ENCODE measurements at regions not wholly inside any gene's neighbourhood (a gene's known extent, or its start where the extent isn't known, plus 50 kb on each side); places are given as distances from the start of the nearest gene placed in this dataset.

DNA sequence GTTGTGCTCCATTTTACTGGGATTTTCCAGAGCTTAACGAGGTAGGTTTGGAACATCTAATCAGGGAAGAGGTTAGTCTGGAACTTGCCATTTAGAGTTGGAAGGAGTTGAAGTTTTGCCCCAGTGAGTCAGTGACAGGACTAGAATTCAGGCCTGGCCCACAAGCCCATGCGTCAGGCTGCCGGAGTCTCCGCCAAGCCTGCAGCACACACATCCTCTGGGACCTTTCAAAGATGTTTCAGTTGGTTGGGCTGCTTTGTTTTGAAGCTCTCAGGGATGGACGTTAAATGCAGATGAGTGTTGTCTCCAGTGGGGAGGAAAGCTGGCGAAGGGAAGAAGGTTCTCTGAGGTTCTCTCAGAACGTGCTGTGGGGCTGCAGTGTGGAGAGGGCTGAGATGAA is 147.0 kb downstream of the PSAT1 start:
- H3F3A ChIP-seq (ENCODE audit: low read depth): no peaks in the 10 kb centered on the region
- H2AFZ ChIP-seq (ENCODE audit: low read length): no peak overlapping the region
- no peaks in the 10 kb centered on the region for H3K4me1 ChIP-seq (ENCODE audit: insufficient read depth, low read length, poor library complexity, severe bottlenecking)
- no peak overlapping the region for H3K4me2 ChIP-seq (ENCODE audit: low read depth, low read length, poor library complexity, severe bottlenecking)
- no peak for TF ChIP-seq EZH2phosphoT487 (IDR thresholded peaks at IDR 0.05; ENCODE audit: borderline replicate concordance)
- TF ChIP-seq, protein P1, sequence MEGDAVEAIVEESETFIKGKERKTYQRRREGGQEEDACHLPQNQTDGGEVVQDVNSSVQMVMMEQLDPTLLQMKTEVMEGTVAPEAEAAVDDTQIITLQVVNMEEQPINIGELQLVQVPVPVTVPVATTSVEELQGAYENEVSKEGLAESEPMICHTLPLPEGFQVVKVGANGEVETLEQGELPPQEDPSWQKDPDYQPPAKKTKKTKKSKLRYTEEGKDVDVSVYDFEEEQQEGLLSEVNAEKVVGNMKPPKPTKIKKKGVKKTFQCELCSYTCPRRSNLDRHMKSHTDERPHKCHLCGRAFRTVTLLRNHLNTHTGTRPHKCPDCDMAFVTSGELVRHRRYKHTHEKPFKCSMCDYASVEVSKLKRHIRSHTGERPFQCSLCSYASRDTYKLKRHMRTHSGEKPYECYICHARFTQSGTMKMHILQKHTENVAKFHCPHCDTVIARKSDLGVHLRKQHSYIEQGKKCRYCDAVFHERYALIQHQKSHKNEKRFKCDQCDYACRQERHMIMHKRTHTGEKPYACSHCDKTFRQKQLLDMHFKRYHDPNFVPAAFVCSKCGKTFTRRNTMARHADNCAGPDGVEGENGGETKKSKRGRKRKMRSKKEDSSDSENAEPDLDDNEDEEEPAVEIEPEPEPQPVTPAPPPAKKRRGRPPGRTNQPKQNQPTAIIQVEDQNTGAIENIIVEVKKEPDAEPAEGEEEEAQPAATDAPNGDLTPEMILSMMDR (conservative IDR thresholded peaks at IDR 0.05; ENCODE audit: low read length): no peak
- H3K27me3 ChIP-seq (ENCODE audit: insufficient read depth, low read length, poor library complexity, severe bottlenecking): no peaks in the 10 kb centered on the region
- H4K20me1 ChIP-seq (ENCODE audit: insufficient read depth, low read length, poor library complexity, severe bottlenecking): no peaks in the 10 kb centered on the region
- no peak overlapping the region for H3K4me3 ChIP-seq (ENCODE audit: low read length, poor library complexity, severe bottlenecking)
- H3K9me2 ChIP-seq (replicated peaks; ENCODE audit: low read depth, low read length): no peaks in the 10 kb centered on the region
- H3K36me3 ChIP-seq (ENCODE audit: insufficient read depth, low read length): no peaks in the 10 kb centered on the region
- no peaks in the 10 kb centered on the region for H3K79me2 ChIP-seq (ENCODE audit: insufficient read depth, low read length)
- H3K9ac ChIP-seq (ENCODE audit: low read depth, low read length, poor library complexity, severe bottlenecking): no peak overlapping the region
- no peaks in the 10 kb centered on the region for H3K9me3 ChIP-seq (ENCODE audit: insufficient read depth, low read depth, low read length)

DNA sequence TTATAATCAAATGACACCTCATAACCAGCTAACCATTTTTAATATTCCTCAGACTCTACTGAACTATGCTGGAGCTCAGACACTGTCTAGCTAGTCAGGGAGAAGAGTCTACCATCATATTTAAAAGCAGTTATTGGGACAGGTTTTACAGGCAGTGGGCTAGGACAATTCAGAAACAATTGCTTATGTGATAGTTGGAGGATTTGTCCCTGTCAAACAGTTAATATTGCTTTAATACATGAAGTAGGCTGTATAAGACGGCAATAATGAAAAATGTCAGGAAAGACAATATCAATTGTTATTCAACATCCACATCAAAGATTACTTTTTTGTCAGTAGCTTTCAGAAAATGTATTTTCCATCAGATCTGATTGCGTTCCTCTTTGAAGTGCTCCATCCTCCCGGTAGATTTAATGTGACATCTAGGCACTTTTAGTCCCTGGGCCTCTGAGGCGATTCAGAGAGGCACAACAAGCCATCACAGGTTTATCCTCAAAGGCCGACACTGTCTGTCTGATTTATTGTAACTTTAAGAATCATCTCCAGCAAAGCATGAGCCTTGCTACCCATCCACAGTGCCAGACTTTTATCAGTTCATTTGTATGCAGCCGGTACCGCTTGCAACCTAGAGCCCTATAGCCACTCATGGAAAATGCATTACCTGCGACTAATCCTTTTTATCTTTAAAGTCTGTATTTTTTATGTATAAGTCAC is 152.2 kb downstream of the PSAT1 start:
- Histone ChIP-seq H3F3A (ENCODE audit: low read depth) (no peaks in the 10 kb centered on the region), H3K79me2 (ENCODE audit: insufficient read depth, low read length) (no peaks in the 10 kb centered on the region), H3K27me3 (ENCODE audit: insufficient read depth, low read length, poor library complexity, severe bottlenecking) (no peaks in the 10 kb centered on the region), H4K20me1 (ENCODE audit: insufficient read depth, low read length, poor library complexity, severe bottlenecking) (no peaks in the 10 kb centered on the region), H3K4me3 (ENCODE audit: low read length, poor library complexity, severe bottlenecking) (no peak overlapping the region), H3K36me3 (ENCODE audit: insufficient read depth, low read length) (no peaks in the 10 kb centered on the region), H2AFZ (ENCODE audit: low read length) (no peak overlapping the region), H3K4me1 (ENCODE audit: insufficient read depth, low read length, poor library complexity, severe bottlenecking) (no peaks in the 10 kb centered on the region), H3K9me2 (replicated peaks; ENCODE audit: low read depth, low read length) (no peaks in the 10 kb centered on the region), H3K9ac (ENCODE audit: low read depth, low read length, poor library complexity, severe bottlenecking) (no peak overlapping the region), H3K4me2 (ENCODE audit: low read depth, low read length, poor library complexity, severe bottlenecking) (no peak overlapping the region), H3K9me3 (ENCODE audit: insufficient read depth, low read depth, low read length) (no peaks in the 10 kb centered on the region)
- TF ChIP-seq EZH2phosphoT487 (IDR thresholded peaks at IDR 0.05; ENCODE audit: borderline replicate concordance): no peak
- TF ChIP-seq, protein P1 (conservative IDR thresholded peaks at IDR 0.05; ENCODE audit: low read length): no peak

DNA sequence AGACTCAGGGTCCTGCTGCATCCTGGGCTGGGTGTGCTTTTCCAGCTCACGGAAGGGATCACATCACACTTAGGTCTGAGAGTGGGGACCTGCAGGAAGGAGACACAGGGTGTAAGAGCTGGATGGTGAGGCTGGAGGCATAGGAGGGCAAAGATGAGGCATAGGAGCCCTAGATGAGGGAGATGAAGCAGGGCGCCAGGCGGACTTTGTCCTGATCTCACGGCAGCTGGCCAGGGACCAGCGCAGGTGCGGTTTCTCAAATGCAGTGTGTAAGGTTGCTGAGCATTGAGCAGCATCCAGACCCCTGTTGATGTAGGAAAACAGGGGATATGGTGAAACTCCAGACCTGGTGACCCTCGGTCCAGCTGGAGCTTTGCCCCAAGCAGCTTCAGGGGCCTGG is 156.5 kb downstream of the PSAT1 start:
- no peak overlapping the region for H3K9ac ChIP-seq (ENCODE audit: low read depth, low read length, poor library complexity, severe bottlenecking)
- H3K27me3 ChIP-seq (ENCODE audit: insufficient read depth, low read length, poor library complexity, severe bottlenecking): no peaks in the 10 kb centered on the region
- no peak overlapping the region for H3K4me2 ChIP-seq (ENCODE audit: low read depth, low read length, poor library complexity, severe bottlenecking)
- H3K9me3 ChIP-seq (ENCODE audit: insufficient read depth, low read depth, low read length): no peaks in the 10 kb centered on the region
- H3K9me2 ChIP-seq (replicated peaks; ENCODE audit: low read depth, low read length): no peaks in the 10 kb centered on the region; the same call in 1 of the 2 replicates
- no peaks in the 10 kb centered on the region for H3K36me3 ChIP-seq (ENCODE audit: insufficient read depth, low read length)
- no peaks in the 10 kb centered on the region for H4K20me1 ChIP-seq (ENCODE audit: insufficient read depth, low read length, poor library complexity, severe bottlenecking)
- H3K79me2 ChIP-seq (ENCODE audit: insufficient read depth, low read length): no peaks in the 10 kb centered on the region
- H2AFZ ChIP-seq (ENCODE audit: low read length): no peak overlapping the region
- no peak overlapping the region for H3K4me3 ChIP-seq (ENCODE audit: low read length, poor library complexity, severe bottlenecking)
- TF ChIP-seq EZH2phosphoT487 (IDR thresholded peaks at IDR 0.05; ENCODE audit: borderline replicate concordance): no peak
- TF ChIP-seq, protein P1 (conservative IDR thresholded peaks at IDR 0.05; ENCODE audit: low read length): no peak
- H3F3A ChIP-seq (ENCODE audit: low read depth): no peaks in the 10 kb centered on the region
- no peaks in the 10 kb centered on the region for H3K4me1 ChIP-seq (ENCODE audit: insufficient read depth, low read length, poor library complexity, severe bottlenecking)
